8988T (cell line): ENCODE measurements at regions not wholly inside any gene's neighbourhood (a gene's known extent, or its start where the extent isn't known, plus 50 kb on each side); places are given as distances from the start of the nearest gene placed in this dataset.
"Not testable (repeated sequence)": the region's sequence is repeated elsewhere in the genome, so short reads cannot be mapped to it uniquely, and the experiment has no call there.

Experiments used
- DNase-seq: peaks from one replicate; pipeline ENCODE4 v3.0.0; 2011

- no peak for DNase-seq
These were observed 270.2 kb upstream of the PDE4D start for GRCh38 chr5:60163762-60164161.

- DNase-seq = no peak
These were observed 268.9 kb upstream of the PDE4D start for GRCh38 chr5:60162441-60162840.

- DNase-seq = no peak
These were observed 267.9 kb upstream of the PDE4D start for GRCh38 chr5:60161340-60161934.

- DNase-seq = no peak
These were observed 255.6 kb upstream of the PDE4D start for GRCh38 chr5:60149081-60149480.

- DNase-seq = no peak
These were observed 254.8 kb upstream of the PDE4D start for GRCh38 chr5:60148366-60148765.

- DNase-seq = no peak
These were observed 254.3 kb upstream of the PDE4D start for GRCh38 chr5:60147791-60148190.

GRCh38 chr5:60143942-60144549, 250.5 kb upstream of the PDE4D start:
- no peak for DNase-seq

GRCh38 chr5:60141119-60141518, 247.6 kb upstream of the PDE4D start:
- no peak for DNase-seq

- no peak for DNase-seq
These were observed 243.3 kb upstream of the PDE4D start for GRCh38 chr5:60136841-60137240.

GRCh38 chr5:60131504-60131903, 238.0 kb upstream of the PDE4D start:
- no peak for DNase-seq

GRCh38 chr5:60125636-60126035, 232.1 kb upstream of the PDE4D start:
- no peak for DNase-seq

- DNase-seq = no peak
These were observed 209.6 kb upstream of the PDE4D start for GRCh38 chr5:60102961-60103693.

- no peak for DNase-seq
These were observed 208.0 kb upstream of the PDE4D start for GRCh38 chr5:60101573-60101972.

GRCh38 chr5:60092671-60093422, 199.3 kb upstream of the PDE4D start:
- DNase-seq = no peak

GRCh38 chr5:60086583-60086982, 193.1 kb upstream of the PDE4D start:
- no peak for DNase-seq

- DNase-seq = no peak
These were observed 190.7 kb upstream of the PDE4D start for GRCh38 chr5:60084226-60084625.

- DNase-seq = no peak
These were observed 183.8 kb upstream of the PDE4D start for GRCh38 chr5:60077292-60077691.

- no peak for DNase-seq
These were observed 183.2 kb upstream of the PDE4D start for GRCh38 chr5:60076746-60077145.

- DNase-seq = no peak
These were observed 173.0 kb upstream of the PDE4D start for GRCh38 chr5:60066502-60066901.

GRCh38 chr5:60060389-60060788, 166.9 kb upstream of the PDE4D start:
- DNase-seq = no peak

- DNase-seq = no peak
These were observed 162.7 kb upstream of the PDE4D start for GRCh38 chr5:60056191-60056590.

- DNase-seq = no peak
These were observed 161.6 kb upstream of the PDE4D start for GRCh38 chr5:60055168-60055567.

- not testable (repeated sequence) for DNase-seq
These were observed 148.6 kb upstream of the PDE4D start for GRCh38 chr5:60041996-60042664.
